ENCODE measurements at regions not wholly inside any gene's neighbourhood (a gene's known extent, or its start where the extent isn't known, plus 50 kb on each side); places are given as distances from the start of the nearest gene placed in this dataset.

DNA sequence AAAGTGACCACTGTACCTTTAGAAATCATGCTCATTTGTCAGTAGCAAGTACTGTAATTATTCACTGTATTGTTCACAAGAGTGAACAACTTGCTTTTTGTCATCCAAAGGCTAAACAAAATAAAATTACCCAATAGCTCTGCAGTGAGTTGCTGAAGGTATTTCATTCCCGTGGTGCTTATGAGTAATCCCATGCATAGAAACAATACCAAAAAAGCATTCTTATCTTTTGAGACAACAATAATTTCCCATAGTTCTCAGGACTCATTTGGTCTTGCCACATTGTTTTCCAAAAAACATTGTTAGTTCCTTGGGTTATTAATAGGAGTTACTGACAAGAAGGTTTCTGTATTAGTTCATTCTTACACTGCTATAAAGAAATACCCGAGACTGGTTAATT lies 503.2 kb upstream of the FAM98A start:
- no peaks in the 10 kb centered on the region for H3K36me3 ChIP-seq
- TF ChIP-seq CTCF (IDR thresholded peaks at IDR 0.05) (no peak), POLR2A (IDR thresholded peaks at IDR 0.05) (no peak), POLR2AphosphoS5 (IDR thresholded peaks at IDR 0.05) (no peak)
- no peak for DNase-seq (ENCODE audit: low spot score)
- intact Hi-C loops (cut with DNase I) = no loop called here
- H3K4me3 ChIP-seq = no peak overlapping the region
- H3K27me3 ChIP-seq (replicated peaks; ENCODE audit: insufficient read depth) = no peaks in the 10 kb centered on the region
- 90% methylated on average over 2 of the region's 2 CpGs for WGBS
- H3K4me1 ChIP-seq (replicated peaks) = no peaks in the 10 kb centered on the region
- no peaks in the 10 kb centered on the region for H3K9me3 ChIP-seq
- no peak overlapping the region for H3K27ac ChIP-seq

DNA sequence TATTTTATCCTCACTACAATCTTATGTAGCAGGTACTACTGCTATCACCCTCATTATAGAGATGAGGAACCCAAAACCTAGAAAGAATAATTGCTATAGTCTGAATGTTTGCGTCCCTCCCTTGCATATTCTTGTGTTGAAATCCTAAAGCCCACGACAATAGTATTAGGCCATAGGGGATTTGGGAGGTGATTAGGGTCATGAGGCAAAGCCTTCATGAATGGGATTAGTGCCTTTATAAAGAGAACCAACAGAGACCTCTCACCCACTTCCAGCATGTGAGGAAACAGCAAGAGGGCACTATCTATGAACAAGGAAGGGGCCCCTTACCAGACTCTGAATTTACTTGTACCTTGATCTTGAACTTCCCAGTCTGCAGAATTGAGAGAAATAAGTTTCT lies 500.3 kb upstream of the FAM98A start:
- H3K36me3 ChIP-seq = no peaks in the 10 kb centered on the region
- DNase-seq (ENCODE audit: low spot score) = no peak
- TF ChIP-seq POLR2AphosphoS5 (IDR thresholded peaks at IDR 0.05) = no peak
- TF ChIP-seq CTCF (IDR thresholded peaks at IDR 0.05) = no peak
- no peak for TF ChIP-seq POLR2A (IDR thresholded peaks at IDR 0.05)
- H3K4me3 ChIP-seq = no peak overlapping the region
- H3K4me1 ChIP-seq (replicated peaks) = no peaks in the 10 kb centered on the region
- intact Hi-C loops (cut with DNase I) = loop anchor here (5.0 kb wide), 1 partner anchor 1308 kb away; no protein-coding TSS in a partner anchor
- H3K27me3 ChIP-seq (replicated peaks; ENCODE audit: insufficient read depth) = no peaks in the 10 kb centered on the region
- H3K27ac ChIP-seq = no peak overlapping the region
- no peaks in the 10 kb centered on the region for H3K9me3 ChIP-seq
- WGBS = 90% methylated on average over 2 of the region's 2 CpGs

DNA sequence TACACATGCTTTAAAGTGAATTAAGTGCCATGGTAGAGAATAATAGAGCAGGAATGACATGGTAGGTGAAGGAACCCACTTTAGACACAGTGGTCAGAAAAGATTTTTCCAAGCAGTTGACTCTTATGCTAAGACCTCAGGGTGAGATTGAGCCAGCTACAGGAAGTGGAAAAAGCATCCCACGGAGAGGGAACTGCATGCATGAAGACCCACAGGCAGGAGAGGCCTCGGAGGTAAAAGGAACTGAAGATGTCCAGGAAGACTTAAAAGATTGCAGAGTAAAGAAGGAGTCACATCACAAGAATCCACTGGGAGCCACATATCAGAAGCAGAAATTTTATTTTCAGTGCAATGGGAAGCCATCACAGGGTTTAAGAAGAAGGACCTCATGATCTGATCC lies 499.2 kb upstream of the FAM98A start:
- intact Hi-C loops (cut with DNase I) = loop anchor here (5.0 kb wide), 1 partner anchor 1309 kb away; no protein-coding TSS in a partner anchor
- WGBS = 68% methylated on average over 2 of the region's 2 CpGs
- no peak for TF ChIP-seq POLR2AphosphoS5 (IDR thresholded peaks at IDR 0.05)
- no peak for TF ChIP-seq POLR2A (IDR thresholded peaks at IDR 0.05)
- no peak for TF ChIP-seq CTCF (IDR thresholded peaks at IDR 0.05)

DNA sequence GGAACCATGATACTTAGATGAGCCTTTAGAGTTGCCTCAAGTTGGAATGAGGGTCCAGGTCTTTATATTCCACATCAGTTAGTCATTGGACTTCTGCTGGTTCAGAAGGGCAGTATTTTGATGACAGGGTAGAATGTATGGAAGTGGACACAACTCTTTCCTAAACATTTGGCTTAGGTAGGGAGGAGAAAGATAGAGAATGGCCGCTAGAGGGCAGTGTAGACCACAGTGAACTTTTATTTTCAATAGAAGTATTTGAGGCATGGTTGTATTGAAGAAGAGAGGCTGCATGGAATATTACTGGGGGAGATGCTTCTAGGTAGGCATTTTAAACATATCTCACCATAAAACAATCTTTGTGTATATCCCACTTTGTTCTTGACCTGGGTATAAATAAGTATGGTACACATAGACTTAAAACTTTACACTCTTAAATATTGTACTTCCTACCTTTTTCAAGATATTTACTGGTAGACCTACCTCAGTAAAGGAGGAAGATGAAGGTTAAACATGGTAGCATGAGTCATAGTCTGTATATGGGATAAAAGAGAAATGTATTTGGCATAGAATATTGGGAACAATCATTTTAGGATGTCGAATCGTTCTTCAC lies 497.6 kb upstream of the FAM98A start:
- Histone ChIP-seq H3K36me3 (no peaks in the 10 kb centered on the region), H3K27ac (no peak overlapping the region), H3K27me3 (replicated peaks; ENCODE audit: insufficient read depth) (no peaks in the 10 kb centered on the region), H3K4me1 (replicated peaks) (no peaks in the 10 kb centered on the region), H3K9me3 (no peaks in the 10 kb centered on the region), H3K4me3 (no peak overlapping the region)
- TF ChIP-seq POLR2AphosphoS5 (IDR thresholded peaks at IDR 0.05) (no peak), CTCF (IDR thresholded peaks at IDR 0.05) (peak; percentile 67 to 85 (median 68))
- intact Hi-C loops (cut with DNase I) = loop anchor here (5.0 kb wide), 1 partner anchor 1311 kb away; no protein-coding TSS in a partner anchor
- peak; percentile 41 for DNase-seq (ENCODE audit: low spot score)
- 62% methylated on average over 3 of the region's 3 CpGs for WGBS

More for the DNA sequence above, 499.2 kb upstream of the FAM98A start:
- no peaks in the 10 kb centered on the region for H3K36me3 ChIP-seq
- H3K27ac ChIP-seq = no peak overlapping the region
- no peaks in the 10 kb centered on the region for H3K9me3 ChIP-seq
- H3K27me3 ChIP-seq (replicated peaks; ENCODE audit: insufficient read depth) = no peaks in the 10 kb centered on the region
- no peak overlapping the region for H3K4me3 ChIP-seq
- no peak for DNase-seq (ENCODE audit: low spot score)
- no peaks in the 10 kb centered on the region for H3K4me1 ChIP-seq (replicated peaks)

GRCh38 chr2:34093790-34094189 lies 494.7 kb upstream of the FAM98A start:
- DNase-seq (ENCODE audit: low spot score) = no peak
- 60% methylated on average over 3 of the region's 3 CpGs for WGBS
- no peaks in the 10 kb centered on the region for H3K36me3 ChIP-seq
- H3K27ac ChIP-seq = no peak overlapping the region
- no peak overlapping the region for H3K4me3 ChIP-seq
- no peaks in the 10 kb centered on the region for H3K4me1 ChIP-seq (replicated peaks)
- no peaks in the 10 kb centered on the region for H3K27me3 ChIP-seq (replicated peaks; ENCODE audit: insufficient read depth)
- no peaks in the 10 kb centered on the region for H3K9me3 ChIP-seq
- TF ChIP-seq POLR2A (IDR thresholded peaks at IDR 0.05) = no peak
- no peak for TF ChIP-seq POLR2AphosphoS5 (IDR thresholded peaks at IDR 0.05)
- no peak for TF ChIP-seq CTCF (IDR thresholded peaks at IDR 0.05)
- intact Hi-C loops (cut with DNase I) = no loop called here

Measured in prostate gland (tissue), 2 donors.